GM18508 (cell line): ENCODE measurements at regions not wholly inside any gene's neighbourhood (a gene's known extent, or its start where the extent isn't known, plus 50 kb on each side); places are given as distances from the start of the nearest gene placed in this dataset.
"Not testable (repeated sequence)": the region's sequence is repeated elsewhere in the genome, so short reads cannot be mapped to it uniquely, and the experiment has no call there.

Experiments used
- ATAC-seq: cut with Tn5 transposase; IDR thresholded peaks from one replicate; pipeline ENCODE4 v1.9.1; 2021; ENCODE audit warnings: moderate number of reproducible peaks; ENCODE audit not compliant: insufficient read depth, unreplicated experiment

DNA sequence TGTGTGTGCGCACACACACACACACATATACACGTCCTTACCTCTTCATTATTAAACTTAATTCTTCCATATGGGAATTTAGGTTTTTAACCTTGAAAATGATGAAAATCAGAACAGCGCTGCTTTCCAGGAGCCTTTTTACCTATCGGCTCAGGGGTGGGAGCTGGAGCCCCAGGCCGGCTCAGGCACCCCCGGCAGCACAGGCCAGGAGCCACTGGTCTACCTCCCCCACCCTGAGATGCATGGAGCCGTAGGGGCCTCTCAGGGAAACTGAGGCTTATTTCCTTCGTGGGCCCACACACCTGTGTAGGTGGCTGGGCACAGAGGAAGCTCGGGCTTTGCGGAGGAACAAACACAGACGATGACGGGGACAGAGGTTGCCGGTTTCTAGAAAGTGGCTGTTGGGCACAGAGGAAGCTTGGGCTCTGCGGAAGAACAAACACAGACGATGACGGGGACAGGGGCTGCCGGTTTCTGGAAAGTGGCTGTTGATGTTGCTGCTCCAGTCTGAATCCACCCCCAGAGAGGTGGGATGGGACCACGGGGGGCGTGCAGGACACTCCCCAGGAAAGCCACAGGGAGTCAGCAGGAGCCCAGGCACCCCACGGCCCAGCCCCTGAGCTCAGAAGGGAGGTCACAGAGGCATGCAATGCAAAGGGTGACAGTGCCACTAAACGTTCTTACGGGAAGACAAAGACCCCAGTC, 149.4 kb downstream of the BRD1 start:
- ATAC-seq: no peak

DNA sequence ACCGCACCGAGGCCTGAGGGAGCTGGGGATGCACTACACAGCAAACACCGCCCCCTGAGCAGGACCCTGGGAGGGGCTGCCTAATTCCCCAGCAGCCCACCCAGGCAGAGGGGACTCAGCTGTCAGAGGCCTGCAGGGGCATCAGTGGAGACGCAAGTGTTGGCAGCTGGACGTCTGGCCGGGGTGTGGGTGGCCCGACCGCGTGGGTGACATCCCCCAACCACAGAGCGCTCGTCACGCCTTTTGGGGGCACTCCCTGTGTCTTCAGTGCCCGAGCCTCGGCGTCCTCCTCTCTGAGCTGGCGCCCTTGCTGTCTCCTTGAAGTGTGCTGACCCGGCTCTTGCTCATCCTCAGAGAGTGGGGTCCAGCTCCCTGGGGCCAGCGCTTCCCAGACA, 150.2 kb downstream of the BRD1 start:
- ATAC-seq: no peak

DNA sequence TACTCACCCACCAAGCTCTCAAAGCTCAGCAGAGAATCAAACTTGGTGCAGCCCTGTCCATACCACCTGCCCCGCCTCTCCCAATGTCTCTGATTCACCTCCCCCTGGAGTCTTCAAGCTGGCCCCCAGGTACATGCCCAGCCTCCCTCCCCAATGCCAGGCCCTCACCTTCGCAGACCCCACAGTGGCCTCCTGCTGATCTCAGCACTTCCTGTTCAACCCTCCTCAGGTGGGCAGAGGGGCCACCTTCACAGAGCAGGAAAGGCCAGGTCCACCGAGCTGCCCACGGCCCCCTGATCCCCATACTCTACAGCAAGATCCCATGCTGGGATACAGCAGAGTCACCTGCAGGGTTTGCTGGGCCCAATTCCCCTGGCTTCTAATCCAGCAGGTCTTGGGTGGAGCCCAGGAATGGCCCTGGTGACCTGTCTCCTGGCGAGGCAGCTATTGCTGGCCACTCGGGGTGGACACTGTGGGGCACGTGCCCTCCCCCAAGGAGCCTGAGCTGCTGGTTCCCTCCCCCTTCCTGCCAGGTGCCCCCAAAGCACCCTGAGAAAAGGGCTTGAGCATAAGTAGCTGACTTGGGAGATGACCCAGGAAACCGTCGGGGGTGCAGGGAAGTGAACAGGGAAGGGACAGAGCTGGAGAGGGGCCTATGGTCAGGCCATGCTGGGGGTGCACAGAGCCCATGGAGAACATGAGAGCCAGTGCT, 150.7 kb downstream of the BRD1 start:
- ATAC-seq: no peak

DNA sequence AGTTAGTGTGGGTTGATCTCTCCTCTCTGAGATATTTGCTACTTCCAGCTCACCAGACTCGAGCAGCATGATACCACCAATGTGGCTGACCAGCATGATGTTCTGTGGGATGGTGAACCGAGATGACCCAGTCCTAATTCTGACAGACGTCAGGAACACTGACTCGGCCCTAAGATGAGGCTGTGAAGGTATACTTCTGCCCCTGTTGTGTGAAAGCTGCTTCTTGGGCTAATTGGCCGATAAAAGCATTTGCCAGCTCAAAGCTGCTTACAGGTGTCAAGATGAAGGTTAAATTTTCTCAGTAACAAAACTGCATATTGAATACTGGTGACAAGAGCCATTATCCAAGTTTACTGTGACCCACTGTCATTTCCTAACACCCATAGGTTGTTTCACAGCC, 151.4 kb downstream of the BRD1 start:
- ATAC-seq: no peak

DNA sequence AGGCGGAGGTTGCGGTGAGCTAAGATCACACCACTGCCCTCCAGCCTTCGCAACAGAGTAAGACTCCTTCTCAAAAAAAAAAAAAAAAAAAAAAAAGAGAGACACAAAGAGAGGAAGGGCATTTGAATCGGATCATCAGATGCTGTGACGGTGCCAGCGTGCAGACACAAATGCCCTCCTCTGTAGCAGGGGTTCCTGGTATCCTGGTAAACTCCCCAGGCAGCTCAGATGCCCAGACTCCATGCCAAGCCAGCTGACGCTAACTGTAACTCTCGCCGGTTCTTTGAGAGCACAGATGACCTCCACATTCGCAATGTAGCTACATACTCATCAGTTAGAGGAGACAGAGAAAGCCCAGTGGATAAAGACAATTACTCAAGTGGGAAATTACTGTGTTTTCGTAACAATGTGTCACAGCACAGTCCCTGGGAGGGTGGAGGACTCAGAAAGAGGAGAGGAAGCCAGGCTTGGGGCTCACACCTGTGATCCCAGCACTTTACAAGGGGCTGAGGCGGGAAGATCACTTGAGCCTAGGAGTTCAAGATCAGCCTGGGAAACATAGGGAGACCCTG, 153.1 kb downstream of the BRD1 start:
- no peak for ATAC-seq

DNA sequence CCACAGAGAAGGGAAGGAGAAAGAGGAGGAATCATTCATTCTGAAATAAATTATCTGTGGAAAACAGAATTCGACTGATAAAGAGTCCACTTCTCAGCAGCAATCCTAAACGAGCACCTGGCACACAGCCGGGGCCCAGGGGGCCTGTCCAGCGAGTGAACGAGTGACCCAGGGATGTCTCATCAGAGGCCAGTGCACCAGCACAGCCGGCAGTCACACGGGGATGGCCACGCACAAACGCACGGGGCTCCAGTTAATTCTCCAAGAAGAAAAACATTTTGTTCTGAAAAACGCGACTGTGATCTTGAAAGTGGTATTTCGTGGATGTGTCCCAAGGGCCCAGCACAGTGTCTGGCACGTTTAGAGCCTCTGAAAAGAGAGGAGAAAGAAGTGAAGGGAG, 154.6 kb downstream of the BRD1 start:
- no peak for ATAC-seq

DNA sequence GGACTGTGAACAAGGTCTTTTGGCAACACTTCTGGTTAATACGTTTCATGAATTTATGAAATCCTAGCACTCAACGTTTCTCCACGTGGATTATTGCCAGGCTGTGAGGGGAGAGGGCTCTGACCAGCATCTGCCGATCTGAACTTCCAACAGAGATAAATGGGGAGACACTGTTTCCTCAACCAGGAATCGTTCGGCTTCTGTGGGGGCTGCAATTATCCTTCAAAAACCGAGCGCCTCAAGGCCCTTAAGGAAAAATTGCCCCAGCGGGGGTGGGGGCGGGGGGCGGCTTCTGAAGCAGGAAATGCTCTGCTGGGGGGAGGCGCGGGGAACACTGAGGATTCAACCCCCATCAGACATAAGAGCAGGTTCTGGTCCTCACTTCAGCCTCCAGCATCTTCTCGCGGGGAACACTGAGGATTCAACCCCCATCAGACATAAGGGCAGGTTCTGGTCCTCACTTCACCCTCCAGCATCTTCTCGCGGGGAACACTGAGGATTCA, 155.6 kb downstream of the BRD1 start:
- ATAC-seq: no peak

DNA sequence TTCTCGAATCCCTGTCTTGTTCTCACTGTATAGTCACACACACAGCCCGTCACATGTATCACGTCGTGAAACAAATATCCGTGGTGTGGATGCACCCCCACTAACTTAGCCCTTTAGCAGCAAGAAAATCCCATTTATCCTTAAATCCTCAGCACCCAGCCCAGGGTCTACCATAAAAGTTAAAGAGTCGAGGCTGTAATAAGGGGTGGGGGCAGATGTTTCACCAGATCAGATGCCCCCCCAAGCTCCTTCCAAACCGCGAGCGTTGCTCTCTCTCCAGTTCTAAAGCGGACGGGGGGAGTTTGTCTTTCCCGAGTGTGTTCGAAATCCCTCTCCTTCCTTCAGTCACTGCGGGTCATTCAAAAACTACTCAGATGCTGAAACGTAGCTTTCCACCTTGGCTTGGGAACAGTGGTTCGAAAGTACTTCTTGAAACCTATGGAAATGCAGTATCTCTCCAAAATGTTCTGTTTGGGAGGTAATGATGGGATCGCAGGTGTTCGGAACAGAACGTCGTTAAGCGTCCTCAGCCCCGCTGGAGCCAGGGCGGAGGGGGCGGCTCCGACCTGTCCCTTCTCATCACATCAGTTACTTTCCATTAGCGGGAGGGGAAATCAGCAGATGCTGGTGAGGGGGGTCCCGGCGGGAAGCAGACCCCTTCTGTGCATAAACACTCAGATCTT, 156.2 kb downstream of the BRD1 start:
- no peak for ATAC-seq

DNA sequence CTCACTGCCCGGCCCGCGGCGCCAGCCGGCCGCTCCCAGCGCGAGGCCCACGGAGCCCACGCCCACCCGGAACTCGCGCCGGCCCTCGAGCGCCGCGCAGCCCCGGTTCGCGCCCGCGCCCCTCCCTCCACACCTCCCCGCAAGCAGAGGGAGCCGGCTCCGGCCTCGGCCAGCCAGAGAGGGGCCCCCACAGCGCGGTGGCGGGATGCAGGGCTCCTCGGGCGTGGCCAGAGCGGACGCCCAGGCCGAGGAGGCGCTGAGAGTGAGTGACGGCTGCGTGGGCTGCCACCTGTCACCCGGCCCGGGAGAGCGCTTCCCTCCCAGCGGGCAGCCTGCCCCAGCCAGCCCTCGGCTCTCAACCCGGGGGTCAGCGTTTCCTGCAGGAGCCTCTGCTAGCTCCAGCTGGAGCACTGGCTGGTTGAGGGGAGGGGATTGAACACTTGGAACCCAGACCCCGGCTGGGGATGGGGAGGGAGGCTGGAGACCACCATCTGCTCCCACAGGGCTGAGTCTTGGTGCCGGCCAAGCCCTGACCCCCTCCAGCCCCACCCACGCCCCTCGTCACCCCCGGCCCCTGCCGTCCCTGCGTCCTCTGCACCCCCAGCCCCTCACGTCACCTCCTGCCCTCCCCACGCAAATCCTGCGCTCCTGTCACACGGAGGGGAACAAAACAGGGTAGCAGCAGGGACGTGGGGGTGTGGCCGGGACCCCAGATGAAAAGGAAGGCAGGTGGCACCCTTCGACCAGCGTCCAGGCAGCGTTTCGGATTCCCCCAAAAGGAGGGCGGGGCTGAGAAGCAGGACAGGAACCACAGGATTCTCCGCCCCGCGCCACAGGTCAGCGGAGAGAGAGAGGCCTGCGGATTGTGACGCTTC, 157.0 kb downstream of the BRD1 start:
- no peak for ATAC-seq

DNA sequence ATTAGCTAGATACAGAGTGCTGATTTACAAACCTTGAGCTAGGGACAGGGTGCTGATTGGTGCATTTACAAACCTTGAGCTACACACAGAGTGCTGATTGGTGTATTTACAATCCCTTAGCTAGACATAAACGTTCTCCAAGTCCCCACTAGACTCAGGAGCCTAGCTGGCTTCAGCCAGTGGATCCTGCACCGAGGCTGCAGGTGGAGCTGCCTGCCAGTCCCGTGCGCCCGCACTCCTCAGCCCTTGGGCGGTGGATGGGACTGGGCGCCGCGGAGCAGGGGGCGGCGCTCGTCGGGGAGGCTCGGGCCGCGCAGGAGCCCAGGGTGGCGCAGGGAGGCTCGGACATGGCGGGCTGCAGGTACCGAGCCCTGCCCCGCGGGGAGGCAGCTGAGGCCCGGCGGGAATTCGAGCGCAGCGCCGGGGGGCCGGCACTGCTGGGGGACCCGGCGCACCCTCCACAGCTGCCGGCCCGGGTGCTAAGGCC, 157.7 kb downstream of the BRD1 start:
- not testable (repeated sequence) for ATAC-seq

DNA sequence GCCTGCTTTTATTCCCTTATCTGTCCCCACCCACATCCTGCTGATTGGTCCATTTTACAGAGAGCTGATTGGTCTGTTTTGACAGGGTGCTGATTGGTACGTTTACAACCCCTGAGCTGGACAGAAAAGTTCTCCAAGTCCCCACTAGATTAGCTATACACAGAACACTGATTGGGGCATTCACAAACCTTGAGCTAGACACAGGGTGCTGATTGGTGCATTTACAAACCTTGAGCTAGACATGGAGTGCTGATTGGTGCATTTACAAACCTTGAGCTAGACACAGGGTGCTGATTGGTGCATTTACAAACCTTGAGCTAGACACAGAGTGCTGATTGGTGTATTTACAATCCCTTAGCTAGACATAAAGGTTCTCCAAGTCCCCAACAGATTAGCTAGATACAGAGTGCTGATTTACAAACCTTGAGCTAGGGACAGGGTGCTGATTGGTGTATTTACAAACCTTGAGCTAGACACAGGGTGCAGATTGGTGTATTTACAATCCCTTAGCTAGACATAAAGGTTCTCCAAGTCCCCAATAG, 158.2 kb downstream of the BRD1 start:
- not testable (repeated sequence) for ATAC-seq

DNA sequence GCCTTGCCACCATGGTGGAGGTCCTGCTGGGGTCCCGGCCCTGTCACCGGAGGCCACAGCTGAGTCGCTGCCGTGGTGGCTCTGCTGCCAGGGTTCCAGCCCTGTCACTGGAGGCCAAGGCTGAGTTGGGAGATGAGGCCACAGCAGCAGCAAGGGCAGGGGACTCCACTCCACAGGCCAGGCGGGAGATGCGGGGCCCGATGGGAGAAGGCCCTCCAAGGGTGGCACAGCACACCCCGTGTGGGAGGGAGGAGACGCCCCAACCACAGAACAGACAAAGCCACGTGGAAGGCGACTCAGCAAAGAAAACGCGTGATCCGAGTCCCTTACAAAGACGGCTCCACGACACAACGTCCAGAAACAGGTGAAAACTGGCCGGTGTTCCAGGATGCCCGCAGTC, 159.3 kb downstream of the BRD1 start:
- ATAC-seq: no peak

DNA sequence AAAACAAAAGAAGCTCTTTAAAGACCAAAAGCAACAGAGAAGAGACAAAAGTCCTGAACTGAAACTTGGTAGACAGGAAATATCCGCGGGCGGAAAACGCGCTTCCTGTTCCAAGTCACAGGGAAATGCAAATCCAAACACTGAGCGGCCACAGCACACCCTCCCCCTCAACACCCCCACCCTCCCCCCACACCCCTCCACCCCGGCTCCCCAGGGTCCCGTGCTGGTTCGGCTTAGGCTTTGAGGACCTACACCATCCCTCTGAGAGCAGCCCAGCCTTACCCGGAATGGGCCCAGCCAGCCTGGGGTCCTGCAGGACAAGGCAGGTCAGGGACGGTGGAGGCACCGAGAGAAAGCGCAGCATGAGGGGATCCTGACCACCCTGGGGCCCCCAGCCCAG, 160.4 kb downstream of the BRD1 start:
- ATAC-seq: no peak

DNA sequence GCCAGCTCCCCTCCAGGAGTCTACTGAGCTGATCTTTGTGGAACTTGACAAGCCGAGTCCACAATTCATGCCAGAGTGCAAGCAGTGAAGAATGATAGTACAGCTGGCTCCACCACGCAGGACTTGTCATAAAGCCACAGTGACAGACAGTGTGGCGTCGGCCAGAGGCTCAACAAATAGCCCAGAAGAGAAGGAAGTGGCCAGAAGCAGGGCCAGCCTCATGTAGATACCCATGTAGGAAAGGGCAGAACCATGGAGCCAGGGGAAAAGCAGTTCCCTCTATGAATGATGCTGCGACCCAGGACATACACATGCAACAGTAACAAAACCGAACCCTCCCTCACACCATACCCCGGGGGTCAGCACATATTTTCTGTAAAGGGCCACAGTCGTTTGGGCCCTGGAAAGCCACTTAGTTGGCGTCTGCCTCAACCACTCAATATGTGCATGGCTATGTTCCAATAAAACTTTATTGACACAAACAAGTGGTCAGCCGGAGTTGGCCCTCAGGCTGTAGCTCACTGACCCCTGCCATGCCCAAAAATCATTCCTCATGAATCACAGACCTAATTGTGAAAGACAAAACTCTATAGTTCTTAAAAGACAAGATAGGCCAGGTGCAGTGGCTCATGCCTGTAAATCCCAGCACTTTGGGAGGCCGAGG, 161.4 kb downstream of the BRD1 start:
- ATAC-seq: no peak

DNA sequence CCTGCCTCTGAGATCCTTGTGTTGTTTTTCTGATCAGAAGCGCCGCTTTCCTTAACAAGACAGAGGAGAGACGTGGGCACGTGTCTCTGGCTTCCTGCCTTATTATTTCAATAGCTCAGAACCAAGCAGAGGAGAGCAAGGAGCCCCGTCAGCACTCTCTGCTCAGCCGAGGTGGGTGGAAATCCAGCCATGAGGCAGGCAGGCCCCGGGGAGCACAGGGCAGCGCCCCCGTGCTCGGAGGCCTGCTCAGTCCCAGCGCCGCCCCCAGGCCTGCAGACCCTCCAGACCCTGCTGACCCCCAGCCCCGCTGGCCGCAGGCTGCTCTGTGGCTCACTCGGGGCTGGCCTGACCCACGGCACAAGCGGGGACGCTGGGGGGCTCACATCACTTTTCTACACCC, 162.8 kb downstream of the BRD1 start:
- no peak for ATAC-seq

DNA sequence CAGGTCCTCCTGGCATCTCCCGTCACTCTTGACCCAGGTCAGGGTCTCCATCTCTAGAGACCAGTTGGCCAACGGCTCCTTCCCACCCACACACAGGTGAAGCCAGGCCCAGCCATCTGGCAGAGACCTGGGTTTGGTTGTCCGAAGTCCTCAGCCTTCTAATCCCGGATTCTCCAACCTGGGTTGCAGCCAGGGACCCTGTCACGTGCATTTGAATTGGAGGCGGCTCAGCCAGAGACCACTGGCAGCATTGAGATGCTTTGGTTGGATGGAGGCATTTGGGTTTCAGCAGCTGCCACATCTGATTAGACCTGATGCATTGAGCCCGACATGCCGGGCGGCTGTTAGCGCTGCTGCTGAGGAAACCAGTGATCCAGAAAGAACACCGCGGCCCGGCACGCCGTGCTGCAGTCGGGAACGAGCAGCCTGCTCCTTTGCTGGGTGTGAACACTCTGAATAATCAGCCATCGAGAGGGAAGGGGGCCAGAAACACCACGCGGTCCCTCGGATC, 163.2 kb downstream of the BRD1 start:
- no peak for ATAC-seq

DNA sequence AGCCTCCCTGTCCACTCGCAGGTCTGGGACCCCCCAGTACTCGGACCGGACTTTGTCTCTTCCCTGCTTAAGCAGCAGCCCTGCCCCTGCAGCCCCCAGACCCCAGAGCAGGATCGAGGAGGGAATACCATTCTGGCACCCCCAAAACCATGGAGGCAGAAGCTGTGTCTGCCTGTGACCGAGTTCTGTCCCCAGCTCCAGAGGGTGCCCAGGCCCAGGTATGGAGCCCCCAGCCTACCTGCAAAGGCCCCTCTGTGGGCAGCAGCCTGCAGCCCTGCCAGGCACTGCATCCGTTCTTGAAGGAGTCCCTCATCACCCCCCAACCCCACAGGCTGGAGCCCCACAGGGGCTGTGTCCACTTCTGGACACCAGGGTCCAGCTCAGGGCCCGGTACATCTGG, 163.8 kb downstream of the BRD1 start:
- ATAC-seq: no peak

DNA sequence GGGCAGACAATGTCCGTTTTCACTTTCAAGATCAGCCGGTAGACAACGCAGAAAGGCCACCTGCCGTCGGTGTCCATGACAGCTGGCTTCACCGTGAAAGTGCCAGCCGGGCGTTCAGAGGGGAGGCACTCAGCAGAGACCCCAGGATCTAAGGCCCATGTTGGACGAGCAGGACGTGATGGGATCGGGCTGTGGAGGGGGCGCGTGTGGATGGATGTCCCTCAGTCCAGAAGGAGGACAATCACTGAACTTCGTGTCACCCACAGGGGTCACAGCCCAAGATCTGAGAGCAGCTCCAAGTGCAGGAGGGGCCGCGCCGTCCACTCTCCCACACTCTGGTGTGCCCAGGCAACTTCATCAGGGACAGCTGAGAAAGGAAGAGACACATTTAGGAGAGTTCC, 164.4 kb downstream of the BRD1 start:
- no peak for ATAC-seq

DNA sequence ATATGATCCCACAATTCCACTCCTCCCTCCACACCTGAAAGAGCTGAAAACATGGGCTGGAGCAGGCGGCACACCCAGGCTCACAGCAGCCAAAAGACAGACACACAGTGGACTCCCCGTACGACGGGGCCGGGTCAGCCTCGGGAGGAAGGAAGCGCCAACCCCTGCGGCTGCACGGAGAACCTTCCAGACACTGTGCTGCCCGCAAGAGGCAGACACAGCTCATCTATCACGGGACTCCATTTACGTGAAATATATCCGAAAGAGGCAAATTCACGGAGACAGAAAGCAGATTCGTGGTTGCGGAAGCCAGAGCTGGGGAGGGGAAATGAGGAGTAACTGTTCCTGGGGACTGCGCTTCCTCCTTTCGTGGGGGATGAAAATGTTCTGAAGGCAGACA, 165.0 kb downstream of the BRD1 start:
- ATAC-seq: no peak
